ENCODE measurements at regions not wholly inside any gene's neighbourhood (a gene's known extent, or its start where the extent isn't known, plus 50 kb on each side); places are given as distances from the start of the nearest gene placed in this dataset.

GRCh38 chr2:216786676-216787075, 73.2 kb downstream of the TNP1 start:
- H3K36me3 Mint-ChIP-seq (ENCODE audit: low read depth): no peaks in the 10 kb centered on the region
- no peaks in the 10 kb centered on the region for H3K9me3 Mint-ChIP-seq
- no peak overlapping the region for H3K4me3 Mint-ChIP-seq
- no peaks in the 10 kb centered on the region for H3K4me1 Mint-ChIP-seq
- no peak overlapping the region for H3K27ac Mint-ChIP-seq
- DNase-seq: no peak
- no peak for ATAC-seq
- H3K27me3 Mint-ChIP-seq: peaks cover 2% of the 10 kb centered on the region

GRCh38 chr2:216784456-216784855, 75.4 kb downstream of the TNP1 start:
- no peaks in the 10 kb centered on the region for H3K4me1 Mint-ChIP-seq
- H3K27me3 Mint-ChIP-seq: peaks cover 2% of the 10 kb centered on the region
- no peaks in the 10 kb centered on the region for H3K9me3 Mint-ChIP-seq
- DNase-seq: no peak
- no peak for ATAC-seq
- H3K36me3 Mint-ChIP-seq (ENCODE audit: low read depth): no peaks in the 10 kb centered on the region
- H3K4me3 Mint-ChIP-seq: no peak overlapping the region
- H3K27ac Mint-ChIP-seq: no peak overlapping the region

- ATAC-seq (no peak), DNase-seq (no peak)
- H3K27ac Mint-ChIP-seq: no peak overlapping the region
- H3K4me1 Mint-ChIP-seq: no peaks in the 10 kb centered on the region
- no peak overlapping the region for H3K4me3 Mint-ChIP-seq
- no peaks in the 10 kb centered on the region for H3K36me3 Mint-ChIP-seq (ENCODE audit: low read depth)
- H3K27me3 Mint-ChIP-seq: peaks cover 3% of the 10 kb centered on the region
- H3K9me3 Mint-ChIP-seq: no peaks in the 10 kb centered on the region
Measured at GRCh38 chr2:216781709-216782108, 78.2 kb downstream of the TNP1 start.

- Mint-ChIP-seq H3K9me3 (no peaks in the 10 kb centered on the region), H3K36me3 (ENCODE audit: low read depth) (no peaks in the 10 kb centered on the region), H3K4me3 (no peak overlapping the region), H3K27me3 (peaks cover 1% of the 10 kb centered on the region), H3K27ac (no peak overlapping the region), H3K4me1 (no peaks in the 10 kb centered on the region)
- ATAC-seq: no peak
- DNase-seq: no peak
Measured at GRCh38 chr2:216780843-216781242, 79.0 kb downstream of the TNP1 start.

- no peaks in the 10 kb centered on the region for H3K9me3 Mint-ChIP-seq
- no peak overlapping the region for H3K4me3 Mint-ChIP-seq
Measured at GRCh38 chr2:216777637-216778273, 82.1 kb downstream of the TNP1 start.

GRCh38 chr2:216776066-216776850, 80.9 kb upstream of the IGFBP5 start:
- H3K4me3 Mint-ChIP-seq: no peak overlapping the region
- ATAC-seq (no peak), DNase-seq (no peak)
- H3K4me1 Mint-ChIP-seq: no peaks in the 10 kb centered on the region
- no peak overlapping the region for H3K27ac Mint-ChIP-seq
- peaks cover 7% of the 10 kb centered on the region for H3K27me3 Mint-ChIP-seq
- H3K36me3 Mint-ChIP-seq (ENCODE audit: low read depth): no peaks in the 10 kb centered on the region
- peaks cover 4% of the 10 kb centered on the region for H3K9me3 Mint-ChIP-seq

More at GRCh38 chr2:216777637-216778273, 82.1 kb downstream of the TNP1 start:
- H3K27ac Mint-ChIP-seq: no peak overlapping the region
- peaks cover 1% of the 10 kb centered on the region for H3K27me3 Mint-ChIP-seq
- peak; percentile 21 for DNase-seq
- no peaks in the 10 kb centered on the region for H3K36me3 Mint-ChIP-seq (ENCODE audit: low read depth)
- no peaks in the 10 kb centered on the region for H3K4me1 Mint-ChIP-seq
- ATAC-seq: peak; percentile 95

- Mint-ChIP-seq H3K27ac (no peak overlapping the region), H3K9me3 (peaks cover 4% of the 10 kb centered on the region), H3K4me1 (no peaks in the 10 kb centered on the region), H3K36me3 (ENCODE audit: low read depth) (no peaks in the 10 kb centered on the region), H3K4me3 (no peak overlapping the region), H3K27me3 (peaks cover 9% of the 10 kb centered on the region)
- ATAC-seq: no peak
- no peak for DNase-seq
Measured at GRCh38 chr2:216775043-216775453, 79.7 kb upstream of the IGFBP5 start.

- DNase-seq (no peak), ATAC-seq (no peak)
- Mint-ChIP-seq H3K27me3 (peaks cover 12% of the 10 kb centered on the region), H3K4me1 (no peaks in the 10 kb centered on the region), H3K9me3 (peaks cover 4% of the 10 kb centered on the region), H3K36me3 (ENCODE audit: low read depth) (no peaks in the 10 kb centered on the region), H3K27ac (no peak overlapping the region), H3K4me3 (no peak overlapping the region)
Measured at GRCh38 chr2:216774620-216775019, 79.3 kb upstream of the IGFBP5 start.

GRCh38 chr2:216774180-216774579, 78.8 kb upstream of the IGFBP5 start:
- ATAC-seq (no peak), DNase-seq (no peak)
- Mint-ChIP-seq H3K36me3 (ENCODE audit: low read depth) (no peaks in the 10 kb centered on the region), H3K9me3 (peaks cover 4% of the 10 kb centered on the region), H3K27me3 (peaks cover 13% of the 10 kb centered on the region), H3K4me1 (no peaks in the 10 kb centered on the region), H3K27ac (no peak overlapping the region), H3K4me3 (no peak overlapping the region)

- ATAC-seq (no peak), DNase-seq (no peak)
- Mint-ChIP-seq H3K27me3 (peaks cover 12% of the 10 kb centered on the region), H3K27ac (no peak overlapping the region), H3K4me1 (no peaks in the 10 kb centered on the region), H3K36me3 (ENCODE audit: low read depth) (no peaks in the 10 kb centered on the region), H3K9me3 (peaks cover 4% of the 10 kb centered on the region), H3K4me3 (no peak overlapping the region)
Measured at GRCh38 chr2:216773072-216773471, 77.7 kb upstream of the IGFBP5 start.

GRCh38 chr2:216770717-216771116, 75.4 kb upstream of the IGFBP5 start:
- Mint-ChIP-seq H3K27me3 (peaks cover 18% of the 10 kb centered on the region), H3K36me3 (ENCODE audit: low read depth) (no peaks in the 10 kb centered on the region), H3K4me3 (no peak overlapping the region), H3K4me1 (no peaks in the 10 kb centered on the region), H3K9me3 (peaks cover 4% of the 10 kb centered on the region), H3K27ac (no peak overlapping the region)
- DNase-seq (no peak), ATAC-seq (no peak)

- Mint-ChIP-seq H3K4me3 (no peak overlapping the region), H3K9me3 (peaks cover 4% of the 10 kb centered on the region), H3K36me3 (ENCODE audit: low read depth) (no peaks in the 10 kb centered on the region), H3K27ac (no peak overlapping the region), H3K27me3 (peaks cover 20% of the 10 kb centered on the region), H3K4me1 (no peaks in the 10 kb centered on the region)
- no peak for ATAC-seq
- DNase-seq: no peak
Measured at GRCh38 chr2:216770050-216770449, 74.7 kb upstream of the IGFBP5 start.

- Mint-ChIP-seq H3K4me1 (no peaks in the 10 kb centered on the region), H3K27me3 (peaks cover 21% of the 10 kb centered on the region), H3K4me3 (no peak overlapping the region), H3K36me3 (ENCODE audit: low read depth) (no peaks in the 10 kb centered on the region), H3K9me3 (peaks cover 4% of the 10 kb centered on the region), H3K27ac (no peak overlapping the region)
- DNase-seq (no peak), ATAC-seq (no peak)
Measured at GRCh38 chr2:216769626-216770025, 74.3 kb upstream of the IGFBP5 start.

GRCh38 chr2:216768908-216769411, 73.6 kb upstream of the IGFBP5 start:
- H3K36me3 Mint-ChIP-seq (ENCODE audit: low read depth): no peaks in the 10 kb centered on the region
- ATAC-seq (no peak), DNase-seq (no peak)
- H3K27ac Mint-ChIP-seq: no peak overlapping the region
- peaks cover 4% of the 10 kb centered on the region for H3K9me3 Mint-ChIP-seq
- H3K27me3 Mint-ChIP-seq: peaks cover 21% of the 10 kb centered on the region
- H3K4me1 Mint-ChIP-seq: no peaks in the 10 kb centered on the region
- no peak overlapping the region for H3K4me3 Mint-ChIP-seq

- Mint-ChIP-seq H3K27me3 (peaks cover 16% of the 10 kb centered on the region), H3K36me3 (ENCODE audit: low read depth) (no peaks in the 10 kb centered on the region), H3K4me1 (no peaks in the 10 kb centered on the region), H3K9me3 (no peaks in the 10 kb centered on the region), H3K27ac (no peak overlapping the region), H3K4me3 (no peak overlapping the region)
- DNase-seq (no peak), ATAC-seq (no peak)
Measured at GRCh38 chr2:216765761-216766262, 70.5 kb upstream of the IGFBP5 start.

Data from activated naive CD8-positive, alpha-beta T cell treated with anti-CD3 and anti-CD28 coated beads, Interleukin-2, amount 50 U/mL, for 24 hours (primary cell).